ENCODE measurements at regions not wholly inside any gene's neighbourhood (a gene's known extent, or its start where the extent isn't known, plus 50 kb on each side); places are given as distances from the start of the nearest gene placed in this dataset.
"Not testable (repeated sequence)": the region's sequence is repeated elsewhere in the genome, so short reads cannot be mapped to it uniquely, and the experiment has no call there.

- no peaks in the 10 kb centered on the region for H3K9me3 ChIP-seq (ENCODE audit: control insufficient read depth in 1 of 2, low read length in 2 of 2)
- H3K27me3 ChIP-seq (ENCODE audit: low read depth, low read length) = no peaks in the 10 kb centered on the region
- H3K4me1 ChIP-seq (ENCODE audit: control insufficient read depth in 1 of 2, insufficient read depth in 2 of 2, low read length in 2 of 2) = no peaks in the 10 kb centered on the region
- H3K4me3 ChIP-seq (ENCODE audit: low read depth in 1 of 2, low read length in 2 of 2) = no peak overlapping the region
- no peaks in the 10 kb centered on the region for H3K36me3 ChIP-seq (ENCODE audit: control insufficient read depth in 1 of 2, insufficient read depth in 2 of 2, low read length in 2 of 2)
- no peak overlapping the region for H3K27ac ChIP-seq (ENCODE audit: low read length)
Observed at GRCh38 chr7:16264823-16265804, 156.2 kb downstream of the CRPPA start.

GRCh38 chr7:16264036-16264819 lies 157.1 kb downstream of the CRPPA start:
- Histone ChIP-seq H3K4me3 (ENCODE audit: low read depth in 1 of 2, low read length in 2 of 2) (no peak overlapping the region), H3K4me1 (ENCODE audit: control insufficient read depth in 1 of 2, insufficient read depth in 2 of 2, low read length in 2 of 2) (no peaks in the 10 kb centered on the region), H3K27ac (ENCODE audit: low read length) (no peak overlapping the region), H3K9me3 (ENCODE audit: control insufficient read depth in 1 of 2, low read length in 2 of 2) (no peaks in the 10 kb centered on the region), H3K27me3 (ENCODE audit: low read depth, low read length) (no peaks in the 10 kb centered on the region), H3K36me3 (ENCODE audit: control insufficient read depth in 1 of 2, insufficient read depth in 2 of 2, low read length in 2 of 2) (no peaks in the 10 kb centered on the region)

GRCh38 chr7:16263377-16263776 lies 158.0 kb downstream of the CRPPA start:
- not testable (repeated sequence) for H3K4me1 ChIP-seq (ENCODE audit: control insufficient read depth in 1 of 2, insufficient read depth in 2 of 2, low read length in 2 of 2); H3K4me3 ChIP-seq (ENCODE audit: low read depth in 1 of 2, low read length in 2 of 2); H3K9me3 ChIP-seq (ENCODE audit: control insufficient read depth in 1 of 2, low read length in 2 of 2); H3K27ac ChIP-seq (ENCODE audit: low read length); H3K36me3 ChIP-seq (ENCODE audit: control insufficient read depth in 1 of 2, insufficient read depth in 2 of 2, low read length in 2 of 2); H3K27me3 ChIP-seq (ENCODE audit: low read depth, low read length)

- H3K4me3 ChIP-seq (ENCODE audit: low read depth in 1 of 2, low read length in 2 of 2) = no peak overlapping the region
- no peaks in the 10 kb centered on the region for H3K4me1 ChIP-seq (ENCODE audit: control insufficient read depth in 1 of 2, insufficient read depth in 2 of 2, low read length in 2 of 2)
- H3K27me3 ChIP-seq (ENCODE audit: low read depth, low read length) = no peaks in the 10 kb centered on the region
- H3K36me3 ChIP-seq (ENCODE audit: control insufficient read depth in 1 of 2, insufficient read depth in 2 of 2, low read length in 2 of 2) = peaks cover 0 to 10% of the 10 kb centered on the region in 2 donors
- no peaks in the 10 kb centered on the region for H3K9me3 ChIP-seq (ENCODE audit: control insufficient read depth in 1 of 2, low read length in 2 of 2)
- no peak overlapping the region for H3K27ac ChIP-seq (ENCODE audit: low read length)
Observed at GRCh38 chr7:16261654-16262053, 159.7 kb downstream of the CRPPA start.

GRCh38 chr7:16261100-16261499 lies 160.2 kb downstream of the CRPPA start:
- H3K4me3 ChIP-seq (ENCODE audit: low read depth in 1 of 2, low read length in 2 of 2) = no peak overlapping the region
- no peaks in the 10 kb centered on the region for H3K9me3 ChIP-seq (ENCODE audit: control insufficient read depth in 1 of 2, low read length in 2 of 2)
- H3K4me1 ChIP-seq (ENCODE audit: control insufficient read depth in 1 of 2, insufficient read depth in 2 of 2, low read length in 2 of 2) = no peaks in the 10 kb centered on the region
- H3K36me3 ChIP-seq (ENCODE audit: control insufficient read depth in 1 of 2, insufficient read depth in 2 of 2, low read length in 2 of 2) = peaks cover 0 to 10% of the 10 kb centered on the region in 2 donors
- no peak overlapping the region for H3K27ac ChIP-seq (ENCODE audit: low read length)
- no peaks in the 10 kb centered on the region for H3K27me3 ChIP-seq (ENCODE audit: low read depth, low read length)

- Histone ChIP-seq H3K27me3 (ENCODE audit: low read depth, low read length) (no peaks in the 10 kb centered on the region), H3K36me3 (ENCODE audit: control insufficient read depth in 1 of 2, insufficient read depth in 2 of 2, low read length in 2 of 2) (peaks cover 0 to 10% of the 10 kb centered on the region in 2 donors), H3K27ac (ENCODE audit: low read length) (no peak overlapping the region), H3K9me3 (ENCODE audit: control insufficient read depth in 1 of 2, low read length in 2 of 2) (no peaks in the 10 kb centered on the region), H3K4me1 (ENCODE audit: control insufficient read depth in 1 of 2, insufficient read depth in 2 of 2, low read length in 2 of 2) (no peaks in the 10 kb centered on the region), H3K4me3 (ENCODE audit: low read depth in 1 of 2, low read length in 2 of 2) (no peak overlapping the region)
Observed at GRCh38 chr7:16260236-16260728, 161.1 kb downstream of the CRPPA start.

GRCh38 chr7:16256419-16256818 lies 164.9 kb downstream of the CRPPA start:
- not testable (repeated sequence) for H3K36me3 ChIP-seq (ENCODE audit: control insufficient read depth in 1 of 2, insufficient read depth in 2 of 2, low read length in 2 of 2); H3K4me3 ChIP-seq (ENCODE audit: low read depth in 1 of 2, low read length in 2 of 2); H3K9me3 ChIP-seq (ENCODE audit: control insufficient read depth in 1 of 2, low read length in 2 of 2); H3K4me1 ChIP-seq (ENCODE audit: control insufficient read depth in 1 of 2, insufficient read depth in 2 of 2, low read length in 2 of 2); H3K27ac ChIP-seq (ENCODE audit: low read length); H3K27me3 ChIP-seq (ENCODE audit: low read depth, low read length)

GRCh38 chr7:16255952-16256351 lies 165.4 kb downstream of the CRPPA start:
- H3K9me3 ChIP-seq (ENCODE audit: control insufficient read depth in 1 of 2, low read length in 2 of 2); H3K27ac ChIP-seq (ENCODE audit: low read length); H3K27me3 ChIP-seq (ENCODE audit: low read depth, low read length); H3K4me3 ChIP-seq (ENCODE audit: low read depth in 1 of 2, low read length in 2 of 2); H3K4me1 ChIP-seq (ENCODE audit: control insufficient read depth in 1 of 2, insufficient read depth in 2 of 2, low read length in 2 of 2); H3K36me3 ChIP-seq (ENCODE audit: control insufficient read depth in 1 of 2, insufficient read depth in 2 of 2, low read length in 2 of 2): not testable (repeated sequence)

- not testable (repeated sequence) for H3K4me1 ChIP-seq (ENCODE audit: control insufficient read depth in 1 of 2, insufficient read depth in 2 of 2, low read length in 2 of 2); H3K27me3 ChIP-seq (ENCODE audit: low read depth, low read length); H3K9me3 ChIP-seq (ENCODE audit: control insufficient read depth in 1 of 2, low read length in 2 of 2); H3K36me3 ChIP-seq (ENCODE audit: control insufficient read depth in 1 of 2, insufficient read depth in 2 of 2, low read length in 2 of 2); H3K27ac ChIP-seq (ENCODE audit: low read length); H3K4me3 ChIP-seq (ENCODE audit: low read depth in 1 of 2, low read length in 2 of 2)
Observed at GRCh38 chr7:16250655-16251054, 170.7 kb downstream of the CRPPA start.

- not testable (repeated sequence) for H3K4me1 ChIP-seq (ENCODE audit: control insufficient read depth in 1 of 2, insufficient read depth in 2 of 2, low read length in 2 of 2); H3K27ac ChIP-seq (ENCODE audit: low read length); H3K9me3 ChIP-seq (ENCODE audit: control insufficient read depth in 1 of 2, low read length in 2 of 2); H3K27me3 ChIP-seq (ENCODE audit: low read depth, low read length); H3K36me3 ChIP-seq (ENCODE audit: control insufficient read depth in 1 of 2, insufficient read depth in 2 of 2, low read length in 2 of 2); H3K4me3 ChIP-seq (ENCODE audit: low read depth in 1 of 2, low read length in 2 of 2)
Observed at GRCh38 chr7:16249204-16249603, 172.1 kb downstream of the CRPPA start.

GRCh38 chr7:16248556-16248955 lies 172.8 kb downstream of the CRPPA start:
- not testable (repeated sequence) for H3K9me3 ChIP-seq (ENCODE audit: control insufficient read depth in 1 of 2, low read length in 2 of 2); H3K27me3 ChIP-seq (ENCODE audit: low read depth, low read length); H3K4me1 ChIP-seq (ENCODE audit: control insufficient read depth in 1 of 2, insufficient read depth in 2 of 2, low read length in 2 of 2); H3K4me3 ChIP-seq (ENCODE audit: low read depth in 1 of 2, low read length in 2 of 2); H3K27ac ChIP-seq (ENCODE audit: low read length); H3K36me3 ChIP-seq (ENCODE audit: control insufficient read depth in 1 of 2, insufficient read depth in 2 of 2, low read length in 2 of 2)
